ENCODE measurements at regions not wholly inside any gene's neighbourhood (a gene's known extent, or its start where the extent isn't known, plus 50 kb on each side); places are given as distances from the start of the nearest gene placed in this dataset.

GRCh38 chr3:21936207-21936606 lies 185.2 kb upstream of the ZNF385D start:
- no peak for DNase-seq
- Histone ChIP-seq H3K27ac (ENCODE audit: low read depth in 2 of 2, low read length in 1 of 2) (no peak overlapping the region), H2AFZ (ENCODE audit: low read depth) (no peak overlapping the region), H3K4me2 (no peak overlapping the region), H3K9me2 (no peaks in the 10 kb centered on the region), H4K20me1 (ENCODE audit: insufficient read depth) (no peaks in the 10 kb centered on the region), H3K36me3 (replicated peaks in 1 of 2; ENCODE audit: control insufficient read depth in 1 of 2, insufficient read depth in 2 of 2, low read length in 1 of 2) (no peaks in the 10 kb centered on the region), H3K27me3 (ENCODE audit: insufficient read depth) (no peaks in the 10 kb centered on the region), H3K9ac (no peak overlapping the region), H3F3A (replicated peaks; ENCODE audit: insufficient read depth) (no peaks in the 10 kb centered on the region), H3K4me1 (ENCODE audit: control insufficient read depth in 1 of 2, insufficient read depth in 2 of 2, low read depth in 1 of 2, low read length in 1 of 2) (no peaks in the 10 kb centered on the region; a peak in 1 of 4 replicates), H3K4me3 (ENCODE audit: low read depth in 2 of 2, low read length in 1 of 2) (no peak overlapping the region), H3K79me2 (ENCODE audit: insufficient read depth) (no peaks in the 10 kb centered on the region), H3K9me3 (no peaks in the 10 kb centered on the region)
- ChIA-PET CTCF (no interaction called here), POLR2A (no interaction called here)
- TF ChIP-seq ELF1 (IDR thresholded peaks at IDR 0.05), result no peak
- 60% methylated on average over 2 of the region's 2 CpGs for WGBS (ENCODE audit: low lambda C conversion rate)

- 73% methylated on average over 5 of the region's 5 CpGs for WGBS (ENCODE audit: low lambda C conversion rate)
- Histone ChIP-seq H3K9me3 (no peaks in the 10 kb centered on the region), H4K20me1 (ENCODE audit: insufficient read depth) (no peaks in the 10 kb centered on the region), H3K4me1 (ENCODE audit: control insufficient read depth in 1 of 2, insufficient read depth in 2 of 2, low read depth in 1 of 2, low read length in 1 of 2) (peaks cover 0 to 6% of the 10 kb centered on the region in 2 experiments; a peak in 1 of 4 replicates), H3K27ac (ENCODE audit: low read depth in 2 of 2, low read length in 1 of 2) (no peak overlapping the region), H3K9ac (no peak overlapping the region), H2AFZ (ENCODE audit: low read depth) (no peak overlapping the region), H3K4me2 (no peak overlapping the region), H3K27me3 (ENCODE audit: insufficient read depth) (no peaks in the 10 kb centered on the region), H3K4me3 (ENCODE audit: low read depth in 2 of 2, low read length in 1 of 2) (no peak overlapping the region), H3K79me2 (ENCODE audit: insufficient read depth) (no peaks in the 10 kb centered on the region), H3K36me3 (replicated peaks in 1 of 2; ENCODE audit: control insufficient read depth in 1 of 2, insufficient read depth in 2 of 2, low read length in 1 of 2) (no peaks in the 10 kb centered on the region), H3K9me2 (no peaks in the 10 kb centered on the region), H3F3A (replicated peaks; ENCODE audit: insufficient read depth) (peaks cover 7% of the 10 kb centered on the region)
- ChIA-PET POLR2A (no interaction called here), CTCF (no interaction called here)
- no peak for DNase-seq
- TF ChIP-seq, protein P1, sequence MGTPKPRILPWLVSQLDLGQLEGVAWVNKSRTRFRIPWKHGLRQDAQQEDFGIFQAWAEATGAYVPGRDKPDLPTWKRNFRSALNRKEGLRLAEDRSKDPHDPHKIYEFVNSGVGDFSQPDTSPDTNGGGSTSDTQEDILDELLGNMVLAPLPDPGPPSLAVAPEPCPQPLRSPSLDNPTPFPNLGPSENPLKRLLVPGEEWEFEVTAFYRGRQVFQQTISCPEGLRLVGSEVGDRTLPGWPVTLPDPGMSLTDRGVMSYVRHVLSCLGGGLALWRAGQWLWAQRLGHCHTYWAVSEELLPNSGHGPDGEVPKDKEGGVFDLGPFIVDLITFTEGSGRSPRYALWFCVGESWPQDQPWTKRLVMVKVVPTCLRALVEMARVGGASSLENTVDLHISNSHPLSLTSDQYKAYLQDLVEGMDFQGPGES (IDR thresholded peaks at IDR 0.05; ENCODE audit: low read depth, low read length), result no peak
- TF ChIP-seq, protein P2, sequence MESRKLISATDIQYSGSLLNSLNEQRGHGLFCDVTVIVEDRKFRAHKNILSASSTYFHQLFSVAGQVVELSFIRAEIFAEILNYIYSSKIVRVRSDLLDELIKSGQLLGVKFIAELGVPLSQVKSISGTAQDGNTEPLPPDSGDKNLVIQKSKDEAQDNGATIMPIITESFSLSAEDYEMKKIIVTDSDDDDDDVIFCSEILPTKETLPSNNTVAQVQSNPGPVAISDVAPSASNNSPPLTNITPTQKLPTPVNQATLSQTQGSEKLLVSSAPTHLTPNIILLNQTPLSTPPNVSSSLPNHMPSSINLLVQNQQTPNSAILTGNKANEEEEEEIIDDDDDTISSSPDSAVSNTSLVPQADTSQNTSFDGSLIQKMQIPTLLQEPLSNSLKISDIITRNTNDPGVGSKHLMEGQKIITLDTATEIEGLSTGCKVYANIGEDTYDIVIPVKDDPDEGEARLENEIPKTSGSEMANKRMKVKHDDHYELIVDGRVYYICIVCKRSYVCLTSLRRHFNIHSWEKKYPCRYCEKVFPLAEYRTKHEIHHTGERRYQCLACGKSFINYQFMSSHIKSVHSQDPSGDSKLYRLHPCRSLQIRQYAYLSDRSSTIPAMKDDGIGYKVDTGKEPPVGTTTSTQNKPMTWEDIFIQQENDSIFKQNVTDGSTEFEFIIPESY (IDR thresholded peaks at IDR 0.05; ENCODE audit: borderline replicate concordance, low read depth), result no peak
- TF ChIP-seq NFIC (IDR thresholded peaks at IDR 0.05; ENCODE audit: borderline replicate concordance) (no peak), USF2 (IDR thresholded peaks at IDR 0.05; ENCODE audit: borderline replicate concordance, low read depth, low read length) (no peak), MXI1 (IDR thresholded peaks at IDR 0.05; ENCODE audit: low read depth, low read length) (no peak), EP300 (IDR thresholded peaks at IDR 0.05; ENCODE audit: borderline replicate concordance in 1 of 2, low read depth in 1 of 2, low read length in 1 of 2) (no peak), FOXM1 (IDR thresholded peaks at IDR 0.05; ENCODE audit: low read depth) (no peak), RXRA (IDR thresholded peaks at IDR 0.05; ENCODE audit: borderline replicate concordance, low read depth) (no peak), TEAD4 (IDR thresholded peaks at IDR 0.05; ENCODE audit: borderline replicate concordance, insufficient read depth) (no peak), GABPA (IDR thresholded peaks at IDR 0.05; ENCODE audit: low read depth) (no peak), REST (IDR thresholded peaks at IDR 0.05; ENCODE audit: low read depth, low read length) (no peak), TCF12 (IDR thresholded peaks at IDR 0.05) (no peak)
Measured at GRCh38 chr3:21938267-21938681, 187.3 kb upstream of the ZNF385D start.

Measured in SK-N-SH (cell line).